Pancreas (tissue), 10 donors: ENCODE measurements at regions not wholly inside any gene's neighbourhood (a gene's known extent, or its start where the extent isn't known, plus 50 kb on each side); places are given as distances from the start of the nearest gene placed in this dataset.

Experiments used
- ATAC-seq, 4 donors: fragments of 200-7000 bp; cut with Tn5 transposase; one replicate each; pipeline versions ENCODE4 v1.8.0 to v1.9.1; 2020; ENCODE audit warnings: mild to moderate bottlenecking in 4 of 4, moderate library complexity in 4 of 4
- DNase-seq, 6 donors: peaks; one replicate each; pipeline ENCODE4 v3.0.0-alpha.2; 2020
- FAIRE-seq: peaks from 2 replicates; lab custom pipeline; 2012; peaks lifted over from hg19 to GRCh38; lab: Jason Lieb, UNC
- H3K27ac ChIP-seq, 4 donors: fragments of 200-600 bp; sonication (generic); 1 replicate in 3 of 4; 2 replicates in 1 of 4; pipeline versions ENCODE4 v1.5.0 to v1.8.0; 2020
- H3K27me3 ChIP-seq, 4 donors: fragments of 200-600 bp; one replicate each; pipeline ENCODE4 v1.8.0; 2021
- H3K36me3 ChIP-seq, 3 donors: fragments of 200-600 bp; sonication (generic) in 1 of 3; one replicate each; pipeline versions ENCODE4 v1.5.0 to v1.8.0; 2020 to 2021
- H3K4me1 ChIP-seq, 3 donors: fragments of 200-600 bp; one replicate each; pipeline ENCODE4 v1.8.0; 2021
- H3K4me3 ChIP-seq, 4 donors: fragments of 200-600 bp; sonication (generic) in 2 of 4; one replicate each; pipeline versions ENCODE4 v1.5.0 to v1.8.0; 2020 to 2021
- H3K9me3 ChIP-seq, 4 donors: fragments of 200-600 bp; one replicate each; pipeline ENCODE4 v1.8.0; 2021
- WGBS, 2 donors: extraction: QIAGEN DNeasy Blood & Tissue Kit; methylation state at CpG; one replicate each; pipeline ENCODE4 v1.1.7; 2013; 5-methylcytosine and 5-hydroxymethylcytosine counted together
- intact Hi-C, 3 donors: fragments of 100-400 bp; cut with DNase I; formaldehyde crosslinking; loops; one replicate each; pipeline versions ENCODE4 v1.11.1 to v1.14.2; 2022
- TF ChIP-seq, protein P1 (sequence below), 4 donors: fragments of 200-600 bp; sonication (generic) in 3 of 4; IDR thresholded peaks; one replicate each; pipeline versions ENCODE4 v1.5.0 to v1.8.0; 2021; ENCODE audit warnings: antibody characterized with exemption in 4 of 4
- donor health status: healthy with polysubstance abuse.
- donor health status: DM: no; HTN: no; CAD: no; lungs with moderate emphysema.
- donor health status: DM: no; HTN: no; CAD: no.
- donor health status: control.
- donor health status: control.
- donor health status: Bipolar disorder and iron deficiency.
- donor health status: DM: yes; HTN: yes; CAD: no.
- donor health status: DM: no; HTN: no; CAD: no.
- donor health status: DM: no; HTN: no; CAD: no.
- donor health status: DM: yes; HTN: yes; CAD: no.

GRCh38 chr17:27216836-27217235 is 77.1 kb upstream of the WSB1 start:
- WGBS, 2 donors = 97% methylated on average over 1 of the region's 1 CpG
- DNase-seq = no peak
- no peaks in the 10 kb centered on the region for H3K4me1 ChIP-seq
- H3K4me3 ChIP-seq = no peak overlapping the region
- no peaks in the 10 kb centered on the region for H3K36me3 ChIP-seq
- H3K27ac ChIP-seq = no peak overlapping the region
- no peak for FAIRE-seq
- intact Hi-C loops = no loop called here
- H3K27me3 ChIP-seq = no peaks in the 10 kb centered on the region
- TF ChIP-seq, protein P1, sequence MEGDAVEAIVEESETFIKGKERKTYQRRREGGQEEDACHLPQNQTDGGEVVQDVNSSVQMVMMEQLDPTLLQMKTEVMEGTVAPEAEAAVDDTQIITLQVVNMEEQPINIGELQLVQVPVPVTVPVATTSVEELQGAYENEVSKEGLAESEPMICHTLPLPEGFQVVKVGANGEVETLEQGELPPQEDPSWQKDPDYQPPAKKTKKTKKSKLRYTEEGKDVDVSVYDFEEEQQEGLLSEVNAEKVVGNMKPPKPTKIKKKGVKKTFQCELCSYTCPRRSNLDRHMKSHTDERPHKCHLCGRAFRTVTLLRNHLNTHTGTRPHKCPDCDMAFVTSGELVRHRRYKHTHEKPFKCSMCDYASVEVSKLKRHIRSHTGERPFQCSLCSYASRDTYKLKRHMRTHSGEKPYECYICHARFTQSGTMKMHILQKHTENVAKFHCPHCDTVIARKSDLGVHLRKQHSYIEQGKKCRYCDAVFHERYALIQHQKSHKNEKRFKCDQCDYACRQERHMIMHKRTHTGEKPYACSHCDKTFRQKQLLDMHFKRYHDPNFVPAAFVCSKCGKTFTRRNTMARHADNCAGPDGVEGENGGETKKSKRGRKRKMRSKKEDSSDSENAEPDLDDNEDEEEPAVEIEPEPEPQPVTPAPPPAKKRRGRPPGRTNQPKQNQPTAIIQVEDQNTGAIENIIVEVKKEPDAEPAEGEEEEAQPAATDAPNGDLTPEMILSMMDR (IDR thresholded peaks at IDR 0.05) = no peak
- peak in 1 of 4 donors; percentile 59 for ATAC-seq
- no peaks in the 10 kb centered on the region for H3K9me3 ChIP-seq

- no peak overlapping the region for H3K27ac ChIP-seq
- H3K4me1 ChIP-seq = no peaks in the 10 kb centered on the region
- no peaks in the 10 kb centered on the region for H3K36me3 ChIP-seq
- no peak for FAIRE-seq
- no peaks in the 10 kb centered on the region for H3K9me3 ChIP-seq
- TF ChIP-seq, protein P1 (IDR thresholded peaks at IDR 0.05) = no peak
- WGBS, 2 donors = 88 to 92% methylated on average over 5 of the region's 5 CpGs
- intact Hi-C loops = no loop called here
- ATAC-seq = peak in 2 of 4 donors; percentile 60 to 82
- no peak overlapping the region for H3K4me3 ChIP-seq
- DNase-seq = no peak
- no peaks in the 10 kb centered on the region for H3K27me3 ChIP-seq
Observed at GRCh38 chr17:27217631-27218030, 76.3 kb upstream of the WSB1 start.

- H3K4me3 ChIP-seq = no peak overlapping the region
- 78 to 83% methylated on average over 3 of the region's 3 CpGs for WGBS, 2 donors
- no peak for ATAC-seq
- DNase-seq = no peak
- H3K27ac ChIP-seq = no peak overlapping the region
- FAIRE-seq = no peak
- H3K4me1 ChIP-seq = no peaks in the 10 kb centered on the region
- intact Hi-C loops = no loop called here
- TF ChIP-seq, protein P1 (IDR thresholded peaks at IDR 0.05) = no peak
- H3K27me3 ChIP-seq = no peaks in the 10 kb centered on the region
- no peaks in the 10 kb centered on the region for H3K9me3 ChIP-seq
- no peaks in the 10 kb centered on the region for H3K36me3 ChIP-seq
Observed at GRCh38 chr17:27218041-27218440, 75.9 kb upstream of the WSB1 start.

GRCh38 chr17:27218719-27219488 is 75.0 kb upstream of the WSB1 start:
- no peaks in the 10 kb centered on the region for H3K4me1 ChIP-seq
- H3K27ac ChIP-seq = no peak overlapping the region
- 86 to 87% methylated on average over 6 of the region's 6 CpGs for WGBS, 2 donors
- ATAC-seq (no peak), FAIRE-seq (no peak), DNase-seq (no peak)
- H3K36me3 ChIP-seq = no peaks in the 10 kb centered on the region
- TF ChIP-seq, protein P1 (IDR thresholded peaks at IDR 0.05) = no peak
- no peak overlapping the region for H3K4me3 ChIP-seq
- no peaks in the 10 kb centered on the region for H3K9me3 ChIP-seq
- intact Hi-C loops = no loop called here
- no peaks in the 10 kb centered on the region for H3K27me3 ChIP-seq

DNA sequence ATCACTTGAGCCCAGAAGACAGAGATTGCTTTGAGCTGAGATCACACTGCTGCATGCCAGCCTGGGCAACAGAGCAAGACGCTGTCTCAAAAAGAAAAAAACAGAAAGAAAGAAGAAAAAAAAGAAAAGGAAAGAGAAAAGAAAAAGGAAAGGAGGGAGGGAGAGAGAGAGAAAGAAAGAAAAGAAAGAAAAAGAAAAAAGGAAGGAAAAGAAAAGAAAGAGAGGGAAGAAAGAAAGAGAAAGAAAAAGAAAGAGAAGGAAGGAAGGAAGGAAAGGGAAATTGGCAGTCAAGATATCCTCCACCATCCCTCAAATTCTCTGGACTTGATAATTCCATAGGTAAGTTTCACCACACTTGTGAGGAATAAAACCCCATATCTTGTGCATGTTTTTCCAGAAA is 71.4 kb upstream of the WSB1 start:
- Histone ChIP-seq H3K27me3 (no peaks in the 10 kb centered on the region), H3K27ac (no peak overlapping the region), H3K36me3 (no peaks in the 10 kb centered on the region), H3K4me3 (no peak overlapping the region), H3K9me3 (no peaks in the 10 kb centered on the region), H3K4me1 (peaks cover 0 to 4% (median 0%) of the 10 kb centered on the region in 3 donors)
- 94% methylated on average over 1 of the region's 1 CpG for WGBS, 2 donors
- FAIRE-seq = no peak
- intact Hi-C loops = no loop called here
- ATAC-seq = no peak
- TF ChIP-seq, protein P1 (IDR thresholded peaks at IDR 0.05) = no peak
- DNase-seq = no peak
